Rectal smooth muscle tissue (tissue), 1 donor: ENCODE measurements at regions not wholly inside any gene's neighbourhood (a gene's known extent, or its start where the extent isn't known, plus 50 kb on each side); places are given as distances from the start of the nearest gene placed in this dataset.
A peak's percentile ranks its signal among the peaks of the same experiment; 100 is the strongest.
"Not testable (repeated sequence)": the region's sequence is repeated elsewhere in the genome, so short reads cannot be mapped to it uniquely, and the experiment has no call there.

ENCODE experiments used
- H3K27ac ChIP-seq: one replicate; pipeline ENCODE4 v1.7.0; 2013; ENCODE audit warnings: low read depth, low read length, inconsistent platforms
- H3K27me3 ChIP-seq: one replicate; pipeline ENCODE4 v1.7.0; 2013; ENCODE audit warnings: low read length; ENCODE audit not compliant: control insufficient read depth, insufficient read depth
- H3K36me3 ChIP-seq: one replicate; pipeline ENCODE4 v1.7.0; 2013; ENCODE audit warnings: low read length; ENCODE audit not compliant: control insufficient read depth, insufficient read depth
- H3K4me1 ChIP-seq: one replicate; pipeline ENCODE4 v1.7.0; 2013; ENCODE audit warnings: low read length; ENCODE audit not compliant: control insufficient read depth, insufficient read depth
- H3K4me3 ChIP-seq: one replicate; pipeline ENCODE4 v1.7.0; 2013; ENCODE audit warnings: low read length
- H3K9ac ChIP-seq: one replicate; pipeline ENCODE4 v1.7.0; 2013; ENCODE audit warnings: low read length

GRCh38 chr16:22721511-22722100 lies 92.4 kb upstream of the HS3ST2 start:
- Histone ChIP-seq H3K9ac (no peak overlapping the region), H3K4me1 (no peaks in the 10 kb centered on the region), H3K4me3 (no peak overlapping the region), H3K27me3 (no peaks in the 10 kb centered on the region), H3K27ac (no peak overlapping the region), H3K36me3 (no peaks in the 10 kb centered on the region)

- not testable (repeated sequence) for H3K4me3 ChIP-seq, H3K36me3 ChIP-seq, H3K27me3 ChIP-seq, H3K27ac ChIP-seq, H3K4me1 ChIP-seq, H3K9ac ChIP-seq
Measured at GRCh38 chr16:22722551-22723541, 91.1 kb upstream of the HS3ST2 start.

GRCh38 chr16:22726868-22727267 lies 87.1 kb upstream of the HS3ST2 start:
- H3K4me3 ChIP-seq = no peak overlapping the region
- no peaks in the 10 kb centered on the region for H3K36me3 ChIP-seq
- H3K27me3 ChIP-seq = no peaks in the 10 kb centered on the region
- peaks cover 3% of the 10 kb centered on the region for H3K4me1 ChIP-seq
- H3K9ac ChIP-seq = no peak overlapping the region
- no peak overlapping the region for H3K27ac ChIP-seq

- Histone ChIP-seq H3K27me3 (no peaks in the 10 kb centered on the region), H3K4me3 (no peak overlapping the region), H3K4me1 (peaks cover 3% of the 10 kb centered on the region), H3K27ac (no peak overlapping the region), H3K36me3 (no peaks in the 10 kb centered on the region), H3K9ac (no peak overlapping the region)
Measured at GRCh38 chr16:22727285-22728166, 86.4 kb upstream of the HS3ST2 start.

- H3K36me3 ChIP-seq = no peaks in the 10 kb centered on the region
- H3K9ac ChIP-seq = no peak overlapping the region
- no peak overlapping the region for H3K27ac ChIP-seq
- no peaks in the 10 kb centered on the region for H3K27me3 ChIP-seq
- peaks cover 3% of the 10 kb centered on the region for H3K4me1 ChIP-seq
- H3K4me3 ChIP-seq = no peak overlapping the region
Measured at GRCh38 chr16:22728167-22728836, 85.7 kb upstream of the HS3ST2 start.

GRCh38 chr16:22732400-22732799 lies 81.6 kb upstream of the HS3ST2 start:
- Histone ChIP-seq H3K9ac (no peak overlapping the region), H3K4me3 (no peak overlapping the region), H3K27me3 (no peaks in the 10 kb centered on the region)

GRCh38 chr16:22732959-22733358 lies 81.0 kb upstream of the HS3ST2 start:
- Histone ChIP-seq H3K9ac (no peak overlapping the region), H3K27me3 (no peaks in the 10 kb centered on the region), H3K27ac (no peak overlapping the region), H3K36me3 (no peaks in the 10 kb centered on the region), H3K4me1 (peaks cover 10% of the 10 kb centered on the region), H3K4me3 (no peak overlapping the region)

More at GRCh38 chr16:22732400-22732799, 81.6 kb upstream of the HS3ST2 start:
- Histone ChIP-seq H3K27ac (no peak overlapping the region), H3K36me3 (no peaks in the 10 kb centered on the region), H3K4me1 (peaks cover 12% of the 10 kb centered on the region)

- Histone ChIP-seq H3K9ac (no peak overlapping the region), H3K27ac (peak overlapping the region; percentile 8), H3K36me3 (no peaks in the 10 kb centered on the region), H3K27me3 (no peaks in the 10 kb centered on the region), H3K4me3 (no peak overlapping the region), H3K4me1 (peaks cover 9% of the 10 kb centered on the region)
Measured at GRCh38 chr16:22734368-22734767, 79.6 kb upstream of the HS3ST2 start.

GRCh38 chr16:22736791-22737190 lies 77.2 kb upstream of the HS3ST2 start:
- no peak overlapping the region for H3K4me3 ChIP-seq
- H3K4me1 ChIP-seq = peaks cover 9% of the 10 kb centered on the region
- no peak overlapping the region for H3K9ac ChIP-seq
- no peaks in the 10 kb centered on the region for H3K27me3 ChIP-seq
- H3K36me3 ChIP-seq = no peaks in the 10 kb centered on the region
- H3K27ac ChIP-seq = no peak overlapping the region

GRCh38 chr16:22739077-22739476 lies 74.9 kb upstream of the HS3ST2 start:
- H3K4me1 ChIP-seq = peaks cover 5% of the 10 kb centered on the region
- H3K9ac ChIP-seq = no peak overlapping the region
- no peak overlapping the region for H3K4me3 ChIP-seq
- no peaks in the 10 kb centered on the region for H3K27me3 ChIP-seq
- H3K36me3 ChIP-seq = no peaks in the 10 kb centered on the region
- no peak overlapping the region for H3K27ac ChIP-seq

- H3K4me3 ChIP-seq = no peak overlapping the region
- H3K27me3 ChIP-seq = no peaks in the 10 kb centered on the region
- H3K27ac ChIP-seq = no peak overlapping the region
- no peaks in the 10 kb centered on the region for H3K36me3 ChIP-seq
- H3K4me1 ChIP-seq = no peaks in the 10 kb centered on the region
- H3K9ac ChIP-seq = no peak overlapping the region
Measured at GRCh38 chr16:22743401-22743800, 70.6 kb upstream of the HS3ST2 start.
